Inflammatory macrophage (primary cell): ENCODE measurements at regions not wholly inside any gene's neighbourhood (a gene's known extent, or its start where the extent isn't known, plus 50 kb on each side); places are given as distances from the start of the nearest gene placed in this dataset.

ENCODE experiments used
- DNase-seq, 2 donors: peaks; one replicate each; pipeline ENCODE4 v3.0.0-alpha.2; 2020 to 2022

DNA sequence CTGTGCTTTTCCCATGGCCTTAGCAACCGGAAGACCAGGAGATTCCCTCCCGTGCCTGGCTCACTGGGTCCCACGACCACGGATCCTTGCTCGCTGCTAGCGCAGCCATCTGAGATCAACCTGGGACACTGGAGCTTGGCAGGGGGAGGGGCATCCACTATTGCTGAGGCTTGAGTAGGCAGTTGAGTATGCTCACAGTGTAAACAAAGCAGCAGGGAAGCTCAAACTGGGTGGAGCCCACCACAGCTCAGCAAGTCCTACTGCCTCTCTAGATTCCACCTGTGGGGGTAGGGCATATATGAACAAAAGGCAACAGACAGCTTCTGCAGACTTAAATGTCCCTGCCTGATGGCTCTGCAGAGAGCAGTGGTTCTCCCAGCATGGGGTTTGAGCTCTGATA is 697.0 kb downstream of the SORCS1 start:
- DNase-seq: no peak

- DNase-seq: no peak
Measured at GRCh38 chr10:106457522-106457921, 707.0 kb downstream of the SORCS1 start.

GRCh38 chr10:106454233-106454632 is 710.3 kb downstream of the SORCS1 start:
- DNase-seq: no peak

- DNase-seq: no peak
Measured at GRCh38 chr10:106450966-106451365, 713.5 kb downstream of the SORCS1 start.

GRCh38 chr10:106446920-106447319 is 717.6 kb downstream of the SORCS1 start:
- no peak for DNase-seq

- DNase-seq: no peak
Measured at GRCh38 chr10:106442223-106442622, 722.3 kb downstream of the SORCS1 start.

- DNase-seq: no peak
Measured at GRCh38 chr10:106440767-106441166, 723.7 kb downstream of the SORCS1 start.

DNA sequence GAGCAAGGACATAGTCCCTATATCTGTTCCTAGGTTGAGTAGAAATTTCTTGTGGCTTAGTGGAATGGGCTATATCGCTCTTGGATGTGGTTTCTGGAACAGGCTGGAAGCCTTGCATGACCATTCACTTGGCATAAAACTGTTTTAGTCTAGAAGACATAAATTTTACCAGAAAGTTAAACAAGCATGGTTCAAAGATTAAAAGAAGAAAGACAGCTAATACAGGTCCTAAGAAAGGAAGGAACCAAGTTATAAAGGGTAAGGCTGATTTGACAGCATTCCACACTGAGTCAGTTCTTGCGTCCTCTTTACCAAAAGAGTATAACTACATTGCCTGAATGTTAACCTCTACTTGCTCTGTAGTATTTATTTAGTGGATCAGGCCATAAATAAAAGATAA is 724.2 kb downstream of the SORCS1 start:
- DNase-seq: no peak

GRCh38 chr10:106439366-106439765 is 725.1 kb downstream of the SORCS1 start:
- no peak for DNase-seq

DNA sequence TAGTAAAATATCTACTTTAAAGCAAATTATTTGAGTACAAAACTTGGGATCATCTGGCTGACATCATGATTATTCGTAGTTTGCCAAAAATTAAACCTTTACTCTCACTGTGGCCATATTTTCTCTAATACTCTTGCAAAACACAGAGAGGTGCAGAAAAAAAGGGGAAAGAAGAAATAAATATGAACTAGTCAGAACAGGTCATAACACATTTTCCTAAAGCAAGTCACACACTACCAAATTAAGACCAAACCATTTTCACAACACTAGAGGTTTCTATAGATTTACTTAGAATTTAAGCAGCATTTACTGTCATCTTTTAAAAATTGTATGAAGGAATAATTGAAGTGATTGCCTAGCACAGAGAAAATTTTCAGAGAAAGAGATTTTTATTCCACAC is 726.1 kb downstream of the SORCS1 start:
- DNase-seq: no peak

DNA sequence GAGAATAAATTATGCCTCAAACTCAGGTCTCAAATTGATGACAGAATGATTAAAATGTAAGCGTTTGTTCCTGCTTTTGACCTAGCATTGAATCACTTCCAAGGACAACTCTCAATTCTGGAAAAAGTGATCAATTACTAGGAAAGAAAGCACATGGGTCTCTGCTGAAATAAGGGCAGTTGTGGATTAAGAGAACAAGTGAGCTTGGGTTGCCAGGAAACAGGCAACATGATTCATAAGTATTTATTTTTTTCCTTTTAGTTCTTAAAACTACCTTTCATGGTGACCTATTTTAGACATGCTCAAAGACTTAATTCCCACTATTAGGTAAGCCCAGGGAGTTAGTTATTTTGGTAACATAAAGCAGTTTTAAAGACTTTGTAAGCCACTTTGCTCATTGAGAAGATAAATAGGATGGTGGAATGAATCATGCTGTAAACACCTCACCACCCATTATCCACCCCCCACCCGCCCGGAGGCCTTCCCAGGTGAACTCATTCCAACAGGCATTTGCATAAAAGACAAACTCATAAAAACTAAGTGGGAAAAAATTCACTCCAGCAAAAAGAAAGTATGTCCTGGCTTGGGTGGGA is 728.3 kb downstream of the SORCS1 start:
- DNase-seq: no peak

GRCh38 chr10:106435081-106435480 is 729.4 kb downstream of the SORCS1 start:
- DNase-seq: no peak

DNA sequence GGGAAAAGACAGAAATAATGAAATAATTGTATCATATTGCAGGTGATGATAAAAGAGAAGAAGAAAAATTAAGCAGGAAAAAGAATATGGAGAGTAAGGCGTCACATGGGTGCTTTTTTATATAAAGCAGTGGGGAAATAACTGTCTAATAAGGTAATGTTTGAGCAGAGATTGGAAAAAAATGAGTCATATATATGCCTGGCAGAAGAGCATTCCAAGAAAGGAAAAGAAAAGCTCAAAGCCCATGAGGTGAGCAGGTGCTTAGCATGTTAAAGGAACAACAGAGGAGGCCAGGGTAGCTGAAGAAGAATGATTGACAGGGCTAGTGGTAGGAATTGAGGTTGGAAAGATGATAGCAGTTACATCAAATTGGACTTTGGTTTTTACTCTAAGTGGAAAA is 739.5 kb downstream of the SORCS1 start:
- DNase-seq: no peak

GRCh38 chr10:106424054-106424453 is 740.5 kb downstream of the SORCS1 start:
- DNase-seq: no peak

- no peak for DNase-seq
Measured at GRCh38 chr10:106410331-106410730, 754.2 kb downstream of the SORCS1 start.

GRCh38 chr10:106405141-106405540 is 759.4 kb downstream of the SORCS1 start:
- no peak for DNase-seq

GRCh38 chr10:106402458-106402857 is 762.0 kb downstream of the SORCS1 start:
- DNase-seq: no peak

- no peak for DNase-seq
Measured at GRCh38 chr10:106401967-106402366, 762.5 kb downstream of the SORCS1 start.

- DNase-seq: no peak
Measured at GRCh38 chr10:106401161-106401560, 763.3 kb downstream of the SORCS1 start.

DNA sequence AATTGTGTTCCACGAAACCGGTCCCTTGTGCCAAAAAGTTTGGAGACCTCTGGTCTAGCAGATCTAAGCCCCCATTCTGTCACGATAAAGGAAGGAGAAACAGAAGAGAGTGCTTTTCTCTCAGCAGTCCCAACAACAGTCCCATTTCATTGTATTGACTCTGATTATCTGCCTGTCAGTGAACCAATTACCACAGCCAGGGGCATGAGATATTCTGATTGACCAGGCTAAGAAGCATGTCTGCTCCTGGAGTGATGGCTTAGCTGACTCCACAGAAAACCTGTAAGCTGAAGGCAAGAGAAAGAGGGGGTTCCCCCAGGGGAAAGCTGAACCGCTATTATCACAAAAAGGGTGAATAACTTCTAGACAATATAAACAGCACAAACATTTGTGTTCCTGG is 765.4 kb downstream of the SORCS1 start:
- no peak for DNase-seq

DNA sequence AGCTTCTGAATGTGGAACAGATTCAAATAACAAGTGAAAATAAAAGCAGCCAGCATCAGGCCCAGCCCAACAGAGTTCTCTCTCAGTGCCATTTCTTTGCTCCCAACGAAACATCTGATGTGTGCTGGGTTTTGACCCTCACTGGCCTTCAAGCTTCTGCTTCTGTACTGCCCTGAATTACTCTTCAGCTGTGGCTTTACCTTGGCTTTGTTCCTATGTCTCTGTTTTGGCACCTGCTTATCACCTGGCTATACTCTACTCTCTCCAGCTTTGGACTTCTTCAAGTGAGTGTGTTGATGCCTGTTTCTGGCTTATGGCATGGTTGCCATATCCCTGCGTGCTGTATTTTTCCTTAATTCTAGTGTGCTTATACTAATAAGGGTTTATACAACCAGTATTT is 768.3 kb downstream of the SORCS1 start:
- DNase-seq: no peak

DNA sequence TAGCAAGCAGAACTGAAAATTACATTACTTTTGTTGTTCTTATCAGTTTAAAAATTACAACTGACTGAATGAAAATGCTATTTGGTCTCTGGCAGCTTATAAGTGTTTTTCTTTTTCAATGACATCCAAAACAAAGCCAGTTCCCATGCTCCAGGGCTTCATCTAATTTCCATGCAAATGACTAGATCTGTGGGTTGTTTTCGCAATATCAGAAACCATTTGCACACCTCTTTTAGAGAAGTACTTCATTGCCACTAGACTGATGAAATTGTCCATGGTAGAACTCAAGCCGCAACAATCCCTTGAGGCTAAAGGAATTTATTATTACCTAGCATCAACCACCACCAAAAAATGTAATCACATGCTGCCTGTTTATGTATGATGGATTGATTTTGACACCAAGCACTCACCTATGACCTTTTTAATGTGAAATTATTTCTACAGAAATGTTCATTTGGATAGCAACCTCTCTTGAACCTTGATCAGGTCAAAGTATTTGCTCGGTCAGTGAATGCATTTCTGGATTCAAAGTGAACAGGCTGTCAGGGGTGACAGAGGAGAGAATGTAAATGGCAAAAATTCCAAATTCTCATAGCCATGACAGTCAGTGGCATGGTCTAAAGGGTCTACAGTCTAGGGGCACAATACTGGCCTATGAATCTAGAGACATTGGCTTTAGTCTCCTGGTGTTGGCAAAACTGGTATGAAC is 769.3 kb downstream of the SORCS1 start:
- no peak for DNase-seq

- DNase-seq: no peak
Measured at GRCh38 chr10:106392778-106393177, 771.7 kb downstream of the SORCS1 start.

DNA sequence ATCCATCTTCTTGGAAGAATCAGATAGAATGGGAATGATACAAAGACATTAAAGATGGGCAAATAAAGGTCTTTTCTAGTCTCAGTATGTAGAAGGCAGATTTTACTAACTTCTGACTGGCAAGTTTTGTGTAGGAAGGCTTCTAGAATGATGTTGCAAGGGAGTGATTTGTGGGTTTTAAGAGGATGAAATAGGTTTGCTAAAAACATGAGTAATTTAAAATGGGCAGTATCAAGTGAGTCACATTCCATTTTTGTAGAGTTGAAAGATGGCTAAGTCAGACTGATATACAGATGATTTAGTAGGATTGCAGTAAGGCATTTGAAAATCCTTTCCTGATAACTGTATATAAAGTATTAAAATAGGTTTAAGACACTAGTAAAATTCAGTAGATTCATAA is 777.4 kb downstream of the SORCS1 start:
- DNase-seq: no peak

DNA sequence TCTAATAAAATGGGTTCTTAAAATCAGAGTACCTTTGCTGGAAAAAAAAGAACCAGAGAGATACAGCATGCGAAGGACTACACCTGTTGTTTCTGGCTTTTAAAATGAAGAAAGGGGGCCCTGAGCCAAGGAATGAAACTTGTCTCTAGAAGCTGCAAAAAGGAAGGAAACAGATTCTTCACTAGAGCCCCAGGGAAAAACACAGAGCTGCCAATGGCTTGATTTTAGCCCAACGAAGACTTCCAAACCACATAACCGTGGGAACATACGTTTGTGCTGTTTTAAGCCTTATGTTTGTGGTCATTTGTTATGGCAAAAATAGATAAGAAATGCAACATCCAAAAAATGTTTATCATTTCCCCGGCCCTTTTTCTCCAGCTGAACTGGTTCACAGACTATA is 780.0 kb downstream of the SORCS1 start:
- no peak for DNase-seq
